ENCODE measurements at regions not wholly inside any gene's neighbourhood (a gene's known extent, or its start where the extent isn't known, plus 50 kb on each side); places are given as distances from the start of the nearest gene placed in this dataset.

- H3K36me3 ChIP-seq (ENCODE audit: control insufficient read depth, insufficient read depth, low read length), result no peaks in the 10 kb centered on the region
- WGBS (ENCODE audit: insufficient coverage), result no CpG with 5 or more reads among the region's 1 CpG
- no peaks in the 10 kb centered on the region for H3K9me3 ChIP-seq (replicated peaks; ENCODE audit: control insufficient read depth, low read depth, low read length)
- no peak for DNase-seq
- no peak overlapping the region for H3K27ac ChIP-seq (ENCODE audit: low read length)
- H3K27me3 ChIP-seq (ENCODE audit: control insufficient read depth, insufficient read depth, low read length), result no peaks in the 10 kb centered on the region
- no peak overlapping the region for H3K4me3 ChIP-seq (ENCODE audit: low read length)
- H3K4me1 ChIP-seq (ENCODE audit: control insufficient read depth, insufficient read depth, low read length), result no peaks in the 10 kb centered on the region
Observed at GRCh38 chr6:119480961-119481497, 131.5 kb upstream of the MAN1A1 start.

GRCh38 chr6:119479860-119480655 lies 130.5 kb upstream of the MAN1A1 start:
- no peak overlapping the region for H3K4me3 ChIP-seq (ENCODE audit: low read length)
- H3K9me3 ChIP-seq (replicated peaks; ENCODE audit: control insufficient read depth, low read depth, low read length), result no peaks in the 10 kb centered on the region
- H3K27ac ChIP-seq (ENCODE audit: low read length), result no peak overlapping the region
- no peaks in the 10 kb centered on the region for H3K27me3 ChIP-seq (ENCODE audit: control insufficient read depth, insufficient read depth, low read length)
- peak; percentile 26 for DNase-seq
- no CpG with 5 or more reads among the region's 2 CpGs for WGBS (ENCODE audit: insufficient coverage)
- no peaks in the 10 kb centered on the region for H3K4me1 ChIP-seq (ENCODE audit: control insufficient read depth, insufficient read depth, low read length)
- H3K36me3 ChIP-seq (ENCODE audit: control insufficient read depth, insufficient read depth, low read length), result no peaks in the 10 kb centered on the region

GRCh38 chr6:119476554-119476953 lies 127.0 kb upstream of the MAN1A1 start:
- Histone ChIP-seq H3K4me1 (ENCODE audit: control insufficient read depth, insufficient read depth, low read length) (no peaks in the 10 kb centered on the region), H3K27me3 (ENCODE audit: control insufficient read depth, insufficient read depth, low read length) (no peaks in the 10 kb centered on the region), H3K36me3 (ENCODE audit: control insufficient read depth, insufficient read depth, low read length) (no peaks in the 10 kb centered on the region), H3K4me3 (ENCODE audit: low read length) (no peak overlapping the region), H3K27ac (ENCODE audit: low read length) (no peak overlapping the region), H3K9me3 (replicated peaks; ENCODE audit: control insufficient read depth, low read depth, low read length) (no peaks in the 10 kb centered on the region)
- DNase-seq, result peak; percentile 36
- 50% methylated on average over 2 of the region's 4 CpGs for WGBS (ENCODE audit: insufficient coverage)

- no peaks in the 10 kb centered on the region for H3K9me3 ChIP-seq (replicated peaks; ENCODE audit: control insufficient read depth, low read depth, low read length)
- no peaks in the 10 kb centered on the region for H3K4me1 ChIP-seq (ENCODE audit: control insufficient read depth, insufficient read depth, low read length)
- no peak for DNase-seq
- no peaks in the 10 kb centered on the region for H3K27me3 ChIP-seq (ENCODE audit: control insufficient read depth, insufficient read depth, low read length)
- H3K27ac ChIP-seq (ENCODE audit: low read length), result no peak overlapping the region
- no peak overlapping the region for H3K4me3 ChIP-seq (ENCODE audit: low read length)
- WGBS (ENCODE audit: insufficient coverage), result 10% methylated on average over 1 of the region's 2 CpGs
- H3K36me3 ChIP-seq (ENCODE audit: control insufficient read depth, insufficient read depth, low read length), result no peaks in the 10 kb centered on the region
Observed at GRCh38 chr6:119476024-119476423, 126.5 kb upstream of the MAN1A1 start.

GRCh38 chr6:119470893-119471542 lies 121.5 kb upstream of the MAN1A1 start:
- no peak overlapping the region for H3K27ac ChIP-seq (ENCODE audit: low read length)
- H3K4me3 ChIP-seq (ENCODE audit: low read length), result no peak overlapping the region
- H3K4me1 ChIP-seq (ENCODE audit: control insufficient read depth, insufficient read depth, low read length), result no peaks in the 10 kb centered on the region
- H3K9me3 ChIP-seq (replicated peaks; ENCODE audit: control insufficient read depth, low read depth, low read length), result no peaks in the 10 kb centered on the region
- H3K36me3 ChIP-seq (ENCODE audit: control insufficient read depth, insufficient read depth, low read length), result no peaks in the 10 kb centered on the region
- WGBS (ENCODE audit: insufficient coverage), result no CpG with 5 or more reads among the region's 3 CpGs
- no peaks in the 10 kb centered on the region for H3K27me3 ChIP-seq (ENCODE audit: control insufficient read depth, insufficient read depth, low read length)
- no peak for DNase-seq

- WGBS (ENCODE audit: insufficient coverage), result no CpG with 5 or more reads among the region's 2 CpGs
- H3K27me3 ChIP-seq (ENCODE audit: control insufficient read depth, insufficient read depth, low read length), result no peaks in the 10 kb centered on the region
- H3K36me3 ChIP-seq (ENCODE audit: control insufficient read depth, insufficient read depth, low read length), result no peaks in the 10 kb centered on the region
- peak; percentile 54 for DNase-seq
- no peak overlapping the region for H3K27ac ChIP-seq (ENCODE audit: low read length)
- no peaks in the 10 kb centered on the region for H3K4me1 ChIP-seq (ENCODE audit: control insufficient read depth, insufficient read depth, low read length)
- H3K4me3 ChIP-seq (ENCODE audit: low read length), result no peak overlapping the region
- no peaks in the 10 kb centered on the region for H3K9me3 ChIP-seq (replicated peaks; ENCODE audit: control insufficient read depth, low read depth, low read length)
Observed at GRCh38 chr6:119467488-119468081, 118.0 kb upstream of the MAN1A1 start.

- Histone ChIP-seq H3K4me1 (ENCODE audit: control insufficient read depth, insufficient read depth, low read length) (no peaks in the 10 kb centered on the region), H3K9me3 (replicated peaks; ENCODE audit: control insufficient read depth, low read depth, low read length) (no peaks in the 10 kb centered on the region), H3K4me3 (ENCODE audit: low read length) (no peak overlapping the region), H3K36me3 (ENCODE audit: control insufficient read depth, insufficient read depth, low read length) (no peaks in the 10 kb centered on the region), H3K27ac (ENCODE audit: low read length) (no peak overlapping the region), H3K27me3 (ENCODE audit: control insufficient read depth, insufficient read depth, low read length) (no peaks in the 10 kb centered on the region)
- no peak for DNase-seq
- WGBS (ENCODE audit: insufficient coverage), result 100% methylated on average over 1 of the region's 2 CpGs
Observed at GRCh38 chr6:119466226-119466625, 116.7 kb upstream of the MAN1A1 start.

- no peaks in the 10 kb centered on the region for H3K36me3 ChIP-seq (ENCODE audit: control insufficient read depth, insufficient read depth, low read length)
- no peak overlapping the region for H3K4me3 ChIP-seq (ENCODE audit: low read length)
- DNase-seq, result no peak
- no peak overlapping the region for H3K27ac ChIP-seq (ENCODE audit: low read length)
- WGBS (ENCODE audit: insufficient coverage), result 68% methylated on average over 2 of the region's 4 CpGs
- H3K27me3 ChIP-seq (ENCODE audit: control insufficient read depth, insufficient read depth, low read length), result no peaks in the 10 kb centered on the region
- no peaks in the 10 kb centered on the region for H3K9me3 ChIP-seq (replicated peaks; ENCODE audit: control insufficient read depth, low read depth, low read length)
- H3K4me1 ChIP-seq (ENCODE audit: control insufficient read depth, insufficient read depth, low read length), result no peaks in the 10 kb centered on the region
Observed at GRCh38 chr6:119463081-119463626, 113.6 kb upstream of the MAN1A1 start.

GRCh38 chr6:119461187-119461586 lies 111.6 kb upstream of the MAN1A1 start:
- H3K9me3 ChIP-seq (replicated peaks; ENCODE audit: control insufficient read depth, low read depth, low read length), result no peaks in the 10 kb centered on the region
- DNase-seq, result no peak
- no peaks in the 10 kb centered on the region for H3K4me1 ChIP-seq (ENCODE audit: control insufficient read depth, insufficient read depth, low read length)
- H3K36me3 ChIP-seq (ENCODE audit: control insufficient read depth, insufficient read depth, low read length), result no peaks in the 10 kb centered on the region
- no CpG with 5 or more reads among the region's 1 CpG for WGBS (ENCODE audit: insufficient coverage)
- no peaks in the 10 kb centered on the region for H3K27me3 ChIP-seq (ENCODE audit: control insufficient read depth, insufficient read depth, low read length)
- H3K27ac ChIP-seq (ENCODE audit: low read length), result no peak overlapping the region
- no peak overlapping the region for H3K4me3 ChIP-seq (ENCODE audit: low read length)
